Osteoblast (primary cell): ENCODE measurements at regions not wholly inside any gene's neighbourhood (a gene's known extent, or its start where the extent isn't known, plus 50 kb on each side); places are given as distances from the start of the nearest gene placed in this dataset.

Experiments used
- DNase-seq: peaks from one replicate; pipeline ENCODE4 v3.0.0; 2011; ENCODE audit warnings: low spot score, mixed read lengths; ENCODE audit not compliant: insufficient read length; ENCODE audit errors: missing footprints
- H2AFZ ChIP-seq: 2 replicates; pipeline ENCODE4 v1.6.0; 2011; ENCODE audit warnings: mild to moderate bottlenecking, low read length
- H3K27ac ChIP-seq: 2 replicates; pipeline ENCODE4 v1.5.1; 2011; ENCODE audit warnings: mild to moderate bottlenecking, low read depth, low read length, moderate library complexity
- H3K27me3 ChIP-seq: 2 replicates; pipeline ENCODE4 v1.6.0; 2012; ENCODE audit warnings: mild to moderate bottlenecking, control low read depth, inconsistent platforms, low read length, moderate library complexity; ENCODE audit not compliant: insufficient read depth
- H3K36me3 ChIP-seq: 2 replicates; pipeline ENCODE4 v1.5.1; 2011; ENCODE audit warnings: mild to moderate bottlenecking, low read length, control low read depth, moderate library complexity; ENCODE audit not compliant: insufficient read depth
- H3K4me1 ChIP-seq: 2 replicates; pipeline ENCODE4 v1.5.1; 2011; ENCODE audit warnings: mild to moderate bottlenecking, low read length, control low read depth, moderate library complexity; ENCODE audit not compliant: insufficient read depth
- H3K4me2 ChIP-seq: 2 replicates; pipeline ENCODE4 v1.6.0; 2011; ENCODE audit warnings: mild to moderate bottlenecking, low read length; ENCODE audit not compliant: insufficient read depth
- H3K4me3 ChIP-seq: fragments of 200-600 bp; sonication (generic); 3 replicates; pipeline ENCODE4 v1.5.1; 2012; ENCODE audit warnings: mild to moderate bottlenecking, low read length, inconsistent platforms; ENCODE audit not compliant: insufficient read depth
- H3K79me2 ChIP-seq: 2 replicates; pipeline ENCODE4 v1.6.0; 2012; ENCODE audit warnings: mild to moderate bottlenecking, low read length, control low read depth, inconsistent platforms; ENCODE audit not compliant: insufficient read depth
- H3K9me3 ChIP-seq: 2 replicates; pipeline ENCODE4 v1.5.1; 2011; ENCODE audit warnings: low read depth, low read length, control low read depth
- H4K20me1 ChIP-seq: 2 replicates; pipeline ENCODE4 v1.6.0; 2012; ENCODE audit warnings: mild to moderate bottlenecking, low read length, control low read depth; ENCODE audit not compliant: insufficient read depth
- CTCF ChIP-seq: IDR thresholded peaks from 2 replicates; pipeline ENCODE4 v1.5.1; 2011; ENCODE audit warnings: mild to moderate bottlenecking, low read depth, low read length, moderate library complexity; ENCODE audit errors: extremely low read depth

- Histone ChIP-seq H3K4me1 (no peaks in the 10 kb centered on the region), H3K27ac (no peak overlapping the region), H3K9me3 (no peaks in the 10 kb centered on the region), H3K27me3 (no peaks in the 10 kb centered on the region), H3K4me2 (no peak overlapping the region), H4K20me1 (no peaks in the 10 kb centered on the region), H3K79me2 (no peaks in the 10 kb centered on the region), H3K4me3 (no peak overlapping the region), H2AFZ (no peak overlapping the region), H3K36me3 (no peaks in the 10 kb centered on the region)
- no peak for TF ChIP-seq CTCF
- DNase-seq = no peak
These were observed 66.5 kb upstream of the UGP2 start for GRCh38 chr2:63775191-63775590.

- no peaks in the 10 kb centered on the region for H3K4me1 ChIP-seq
- H4K20me1 ChIP-seq = no peaks in the 10 kb centered on the region
- DNase-seq = no peak
- no peaks in the 10 kb centered on the region for H3K36me3 ChIP-seq
- TF ChIP-seq CTCF = no peak
- no peak overlapping the region for H2AFZ ChIP-seq
- H3K9me3 ChIP-seq = no peaks in the 10 kb centered on the region
- no peaks in the 10 kb centered on the region for H3K79me2 ChIP-seq
- no peak overlapping the region for H3K27ac ChIP-seq
- no peak overlapping the region for H3K4me2 ChIP-seq
- no peak overlapping the region for H3K4me3 ChIP-seq
- no peaks in the 10 kb centered on the region for H3K27me3 ChIP-seq
These were observed 65.3 kb upstream of the UGP2 start for GRCh38 chr2:63776382-63776781.

- H3K9me3 ChIP-seq = no peaks in the 10 kb centered on the region
- H3K27me3 ChIP-seq = no peaks in the 10 kb centered on the region
- H3K4me2 ChIP-seq = no peak overlapping the region
- no peak overlapping the region for H3K27ac ChIP-seq
- TF ChIP-seq CTCF = no peak
- no peak for DNase-seq
- H2AFZ ChIP-seq = no peak overlapping the region
- no peaks in the 10 kb centered on the region for H3K36me3 ChIP-seq
- no peaks in the 10 kb centered on the region for H4K20me1 ChIP-seq
- no peaks in the 10 kb centered on the region for H3K4me1 ChIP-seq
- no peak overlapping the region for H3K4me3 ChIP-seq
- no peaks in the 10 kb centered on the region for H3K79me2 ChIP-seq
These were observed 63.9 kb upstream of the UGP2 start for GRCh38 chr2:63777816-63778215.

- H3K9me3 ChIP-seq = no peaks in the 10 kb centered on the region
- H3K27me3 ChIP-seq = no peaks in the 10 kb centered on the region
- no peak overlapping the region for H3K4me2 ChIP-seq
- H4K20me1 ChIP-seq = no peaks in the 10 kb centered on the region
- no peak overlapping the region for H3K4me3 ChIP-seq
- H3K79me2 ChIP-seq = no peaks in the 10 kb centered on the region
- no peak for TF ChIP-seq CTCF
- H2AFZ ChIP-seq = no peak overlapping the region
- no peak for DNase-seq
- no peaks in the 10 kb centered on the region for H3K36me3 ChIP-seq
- no peak overlapping the region for H3K27ac ChIP-seq
- no peaks in the 10 kb centered on the region for H3K4me1 ChIP-seq
These were observed 63.3 kb upstream of the UGP2 start for GRCh38 chr2:63778391-63778790.
